HCT116 (cell line): ENCODE measurements at regions not wholly inside any gene's neighbourhood (a gene's known extent, or its start where the extent isn't known, plus 50 kb on each side); places are given as distances from the start of the nearest gene placed in this dataset.

Experiments used
- ATAC-seq: fragments of 200-7000 bp; cut with Tn5 transposase; 2 replicates; pipeline ENCODE4 v1.9.1; 2020; ENCODE audit warnings: mild to moderate bottlenecking, moderate library complexity
- BruUV-seq: library from RNA; stranded (reverse); fragments of 400-500 nt; replicated peaks from 2 replicates; lab custom pipeline; 2021; lab: Mats Ljungman, UMichigan
- CTCF ChIA-PET: fragments of 300-600 bp; sonication (Branson Sonifier 250); formaldehyde crosslinking; loops from one replicate; lab custom pipeline; 2021; ENCODE audit warnings: antibody characterized with exemption; lab: Charles Lee
- POLR2A ChIA-PET: fragments of 300-600, 350-600 bp; sonication (Branson Sonifier 250); formaldehyde crosslinking; loops from one replicate; lab custom pipeline; 2021; ENCODE audit warnings: antibody characterized with exemption; lab: Charles Lee
- RAD21 ChIA-PET, 2 experiments: fragments of 300-600 bp; sonication (Branson Sonifier 250); formaldehyde crosslinking; loops; one replicate each; lab custom pipeline; 2023; ENCODE audit warnings: low total read pairs in 2 of 2; ENCODE audit not compliant: uncharacterized antibody in 2 of 2, unreplicated experiment in 2 of 2, low non-redundant PET in 1 of 2; lab: Charles Lee
- DNase-seq: peaks from one replicate; pipeline ENCODE4 v3.0.0-alpha.2; 2010; ENCODE audit warnings: low read depth, low spot score
- H2AFZ ChIP-seq: fragments of 200-600 bp; shearing (Covaris generic), sonication (generic); 2 replicates; pipeline ENCODE4 v1.6.1; 2017; ENCODE audit warnings: low read depth, mixed run types, mixed read lengths, antibody characterized with exemption, low read length; ENCODE audit not compliant: poor library complexity, severe bottlenecking
- H3K27ac ChIP-seq: 2 replicates; pipeline ENCODE4 v1.5.1; 2012; ENCODE audit warnings: low read depth, low read length
- H3K27me3 ChIP-seq: fragments of 200-600 bp; sonication (generic); 2 replicates; pipeline ENCODE4 v1.6.1; 2016; ENCODE audit warnings: mixed run types, low read length, mixed read lengths; ENCODE audit not compliant: insufficient read depth
- H3K36me3 ChIP-seq, 2 experiments: fragments of 200-500 bp in 1 of 2; fragments of 200-600 bp in 1 of 2; sonication (Bioruptor generic) in 1 of 2; sonication (generic) in 1 of 2; 2 replicates each; pipeline versions ENCODE4 v1.5.1 to v1.6.1; 2014 to 2016; ENCODE audit warnings: low read length in 2 of 2, inconsistent platforms in 1 of 2, mixed read lengths in 1 of 2, mixed run types in 1 of 2; ENCODE audit not compliant: insufficient read depth in 2 of 2, control insufficient read depth in 1 of 2
- H3K4me1 ChIP-seq, 2 experiments: fragments of 200-600 bp in 1 of 2; sonication (generic) in 1 of 2; 2 replicates each; pipeline versions ENCODE4 v1.5.1 to v1.6.1; 2012 to 2017; ENCODE audit warnings: low read length in 2 of 2, inconsistent platforms in 1 of 2, mild to moderate bottlenecking in 1 of 2, mixed read lengths in 1 of 2, mixed run types in 1 of 2, moderate library complexity in 1 of 2; ENCODE audit not compliant: insufficient read depth in 2 of 2, control insufficient read depth in 1 of 2
- H3K4me2 ChIP-seq: fragments of 200-600 bp; sonication (generic); 2 replicates; pipeline ENCODE4 v1.6.1; 2017; ENCODE audit warnings: mixed run types, low read length, mixed read lengths
- H3K4me3 ChIP-seq, 2 experiments: fragments of 200-600 bp in 1 of 2; sonication (generic) in 1 of 2; replicated peaks in 1 of 2; 2 replicates each; pipeline ENCODE4 v1.5.1; 2011 to 2016; ENCODE audit warnings: low read length in 2 of 2, control low read depth in 1 of 2, low read depth in 1 of 2, mild to moderate bottlenecking in 1 of 2, mixed read lengths in 1 of 2, mixed run types in 1 of 2
- H3K79me2 ChIP-seq: fragments of 200-600 bp; sonication (generic); 2 replicates; pipeline ENCODE4 v1.6.1; 2017; ENCODE audit warnings: mild to moderate bottlenecking, mixed run types, low read length, moderate library complexity, mixed read lengths; ENCODE audit not compliant: insufficient read depth
- H3K9ac ChIP-seq: fragments of 200-600 bp; sonication (generic); 2 replicates; pipeline ENCODE4 v1.6.1; 2016; ENCODE audit warnings: low read length, mixed read lengths
- H3K9me2 ChIP-seq: fragments of 200-600 bp; sonication (generic), shearing (Covaris generic); 2 replicates; pipeline ENCODE4 v1.6.1; 2017; ENCODE audit warnings: mixed run types, mild to moderate bottlenecking, moderate library complexity; ENCODE audit not compliant: insufficient read depth
- H3K9me3 ChIP-seq, 2 experiments: fragments of 200-500 bp in 1 of 2; fragments of 200-600 bp in 1 of 2; sonication (Bioruptor generic) in 1 of 2; sonication (generic) in 1 of 2; 2 replicates each; pipeline ENCODE4 v1.6.1; 2014 to 2017; ENCODE audit warnings: low read length in 2 of 2, mixed read lengths in 2 of 2, inconsistent platforms in 1 of 2, low read depth in 1 of 2, mild to moderate bottlenecking in 1 of 2, mixed run types in 1 of 2, moderate library complexity in 1 of 2; ENCODE audit not compliant: control insufficient read depth in 1 of 2, insufficient read depth in 1 of 2
- H4K20me1 ChIP-seq: fragments of 200-600 bp; sonication (generic), shearing (Covaris generic); 2 replicates; pipeline ENCODE4 v1.6.1; 2017; ENCODE audit warnings: mixed run types, mild to moderate bottlenecking, moderate library complexity; ENCODE audit not compliant: insufficient read depth
- CBX3 ChIP-seq: IDR thresholded peaks from 2 replicates; pipeline ENCODE4 v1.6.1; 2012; ENCODE audit warnings: low read depth
- CEBPB ChIP-seq: IDR thresholded peaks from 2 replicates; pipeline ENCODE4 v1.6.1; 2012; ENCODE audit warnings: low read depth
- CTCF ChIP-seq, 3 experiments: fragments of 200-600 bp in 1 of 3; sonication (generic) in 1 of 3; IDR thresholded peaks in 2 of 3; conservative IDR thresholded peaks in 1 of 3; 2 replicates each; pipeline ENCODE4 v1.5.1; 2012 to 2017; ENCODE audit warnings: low read depth in 2 of 3, low read length in 2 of 3, antibody characterized with exemption in 1 of 3, borderline replicate concordance in 1 of 3, control low read depth in 1 of 3, mild to moderate bottlenecking in 1 of 3, mixed read lengths in 1 of 3, mixed run types in 1 of 3, moderate library complexity in 1 of 3; ENCODE audit not compliant: insufficient read depth in 1 of 3
- EZH2 ChIP-seq: fragments of 200-600 bp; sonication (generic); IDR thresholded peaks from 2 replicates; pipeline ENCODE4 v1.6.1; 2017; ENCODE audit warnings: antibody characterized with exemption, mixed run types
- FOSL1 ChIP-seq: IDR thresholded peaks from 2 replicates; pipeline ENCODE4 v1.6.1; 2012; ENCODE audit warnings: low read depth
- JUND ChIP-seq: IDR thresholded peaks from 2 replicates; pipeline ENCODE4 v1.6.1; 2012
- MAX ChIP-seq: IDR thresholded peaks from 2 replicates; pipeline ENCODE4 v1.6.1; 2012
- POLR2A ChIP-seq: IDR thresholded peaks from 2 replicates; pipeline ENCODE4 v1.7.0; 2011; ENCODE audit warnings: borderline replicate concordance; ENCODE audit not compliant: insufficient read depth, insufficient read length; ENCODE audit errors: extremely low read depth
- POLR2AphosphoS5 ChIP-seq: IDR thresholded peaks from 2 replicates; pipeline ENCODE4 v1.6.1; 2011; ENCODE audit warnings: mild to moderate bottlenecking, low read depth, low read length, moderate library complexity
- RAD21 ChIP-seq: IDR thresholded peaks from 2 replicates; pipeline ENCODE4 v1.6.1; 2012; ENCODE audit warnings: low read depth, mild to moderate bottlenecking
- SIN3A ChIP-seq: IDR thresholded peaks from 2 replicates; pipeline ENCODE4 v1.6.1; 2012; ENCODE audit warnings: low read depth
- SRF ChIP-seq: IDR thresholded peaks from 2 replicates; pipeline ENCODE4 v1.6.1; 2012; ENCODE audit warnings: low read depth
- TCF7L2 ChIP-seq: IDR thresholded peaks from 2 replicates; pipeline ENCODE4 v1.7.0; 2011; ENCODE audit warnings: borderline replicate concordance, inconsistent platforms; ENCODE audit not compliant: insufficient read depth, insufficient read length; ENCODE audit errors: extremely low read depth
- ZFX ChIP-seq: fragments of 450-650 bp; IDR thresholded peaks from 2 replicates; pipeline ENCODE4 v1.6.1; 2017
- intact Hi-C: fragments of 100-400 bp; cut with micrococcal nuclease; formaldehyde crosslinking; loops from 2 replicates; pipeline ENCODE4 v1.10.0; 2022
- TF ChIP-seq, protein P1 (sequence below): IDR thresholded peaks from 2 replicates; pipeline ENCODE4 v1.6.1; 2011; ENCODE audit warnings: mild to moderate bottlenecking, low read length, moderate library complexity; ENCODE audit not compliant: insufficient replicate concordance; ENCODE audit errors: extremely low read depth
- TF ChIP-seq, protein P2 (sequence below): IDR thresholded peaks from 2 replicates; pipeline ENCODE4 v1.6.1; 2012
- TF ChIP-seq, protein P3 (sequence below): IDR thresholded peaks from 2 replicates; pipeline ENCODE4 v1.6.1; 2012; ENCODE audit warnings: low read depth

GRCh38 chr4:85050736-85051135, 84.2 kb upstream of the WDFY3 start:
- Histone ChIP-seq H3K4me1 (no peaks in the 10 kb centered on the region), H3K9ac (no peak overlapping the region), H3K4me3 (no peak overlapping the region), H3K27ac (no peak overlapping the region), H3K4me2 (no peak overlapping the region), H2AFZ (no peak overlapping the region), H3K36me3 (no peaks in the 10 kb centered on the region), H3K27me3 (no peaks in the 10 kb centered on the region)
- BruUV-seq = no TSS peak
- ChIA-PET CTCF (interaction anchor here (0.7 kb wide), 1 partner anchor 34 kb away, joined by 3 read pairs; no protein-coding TSS in a partner anchor), POLR2A (no interaction called here)
- no peak for DNase-seq
- TF ChIP-seq POLR2AphosphoS5 (no peak), SIN3A (no peak), CEBPB (no peak), TCF7L2 (no peak), RAD21 (no peak), CTCF (IDR thresholded peaks at IDR 0.05 in 2 of 3, conservative IDR thresholded peaks at IDR 0.05 in 1 of 3; ENCODE audit: borderline replicate concordance in 1 of 3, insufficient read depth in 1 of 3, low read depth in 2 of 3, low read length in 2 of 3) (no peak), MAX (no peak), SRF (no peak), JUND (no peak), EZH2 (no peak), ZFX (no peak), FOSL1 (no peak), CBX3 (no peak), POLR2A (no peak)
- TF ChIP-seq, protein P1, sequence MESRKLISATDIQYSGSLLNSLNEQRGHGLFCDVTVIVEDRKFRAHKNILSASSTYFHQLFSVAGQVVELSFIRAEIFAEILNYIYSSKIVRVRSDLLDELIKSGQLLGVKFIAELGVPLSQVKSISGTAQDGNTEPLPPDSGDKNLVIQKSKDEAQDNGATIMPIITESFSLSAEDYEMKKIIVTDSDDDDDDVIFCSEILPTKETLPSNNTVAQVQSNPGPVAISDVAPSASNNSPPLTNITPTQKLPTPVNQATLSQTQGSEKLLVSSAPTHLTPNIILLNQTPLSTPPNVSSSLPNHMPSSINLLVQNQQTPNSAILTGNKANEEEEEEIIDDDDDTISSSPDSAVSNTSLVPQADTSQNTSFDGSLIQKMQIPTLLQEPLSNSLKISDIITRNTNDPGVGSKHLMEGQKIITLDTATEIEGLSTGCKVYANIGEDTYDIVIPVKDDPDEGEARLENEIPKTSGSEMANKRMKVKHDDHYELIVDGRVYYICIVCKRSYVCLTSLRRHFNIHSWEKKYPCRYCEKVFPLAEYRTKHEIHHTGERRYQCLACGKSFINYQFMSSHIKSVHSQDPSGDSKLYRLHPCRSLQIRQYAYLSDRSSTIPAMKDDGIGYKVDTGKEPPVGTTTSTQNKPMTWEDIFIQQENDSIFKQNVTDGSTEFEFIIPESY = no peak
- TF ChIP-seq, protein P2, sequence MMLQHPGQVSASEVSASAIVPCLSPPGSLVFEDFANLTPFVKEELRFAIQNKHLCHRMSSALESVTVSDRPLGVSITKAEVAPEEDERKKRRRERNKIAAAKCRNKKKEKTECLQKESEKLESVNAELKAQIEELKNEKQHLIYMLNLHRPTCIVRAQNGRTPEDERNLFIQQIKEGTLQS = no peak
- TF ChIP-seq, protein P3, sequence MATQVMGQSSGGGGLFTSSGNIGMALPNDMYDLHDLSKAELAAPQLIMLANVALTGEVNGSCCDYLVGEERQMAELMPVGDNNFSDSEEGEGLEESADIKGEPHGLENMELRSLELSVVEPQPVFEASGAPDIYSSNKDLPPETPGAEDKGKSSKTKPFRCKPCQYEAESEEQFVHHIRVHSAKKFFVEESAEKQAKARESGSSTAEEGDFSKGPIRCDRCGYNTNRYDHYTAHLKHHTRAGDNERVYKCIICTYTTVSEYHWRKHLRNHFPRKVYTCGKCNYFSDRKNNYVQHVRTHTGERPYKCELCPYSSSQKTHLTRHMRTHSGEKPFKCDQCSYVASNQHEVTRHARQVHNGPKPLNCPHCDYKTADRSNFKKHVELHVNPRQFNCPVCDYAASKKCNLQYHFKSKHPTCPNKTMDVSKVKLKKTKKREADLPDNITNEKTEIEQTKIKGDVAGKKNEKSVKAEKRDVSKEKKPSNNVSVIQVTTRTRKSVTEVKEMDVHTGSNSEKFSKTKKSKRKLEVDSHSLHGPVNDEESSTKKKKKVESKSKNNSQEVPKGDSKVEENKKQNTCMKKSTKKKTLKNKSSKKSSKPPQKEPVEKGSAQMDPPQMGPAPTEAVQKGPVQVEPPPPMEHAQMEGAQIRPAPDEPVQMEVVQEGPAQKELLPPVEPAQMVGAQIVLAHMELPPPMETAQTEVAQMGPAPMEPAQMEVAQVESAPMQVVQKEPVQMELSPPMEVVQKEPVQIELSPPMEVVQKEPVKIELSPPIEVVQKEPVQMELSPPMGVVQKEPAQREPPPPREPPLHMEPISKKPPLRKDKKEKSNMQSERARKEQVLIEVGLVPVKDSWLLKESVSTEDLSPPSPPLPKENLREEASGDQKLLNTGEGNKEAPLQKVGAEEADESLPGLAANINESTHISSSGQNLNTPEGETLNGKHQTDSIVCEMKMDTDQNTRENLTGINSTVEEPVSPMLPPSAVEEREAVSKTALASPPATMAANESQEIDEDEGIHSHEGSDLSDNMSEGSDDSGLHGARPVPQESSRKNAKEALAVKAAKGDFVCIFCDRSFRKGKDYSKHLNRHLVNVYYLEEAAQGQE = no peak
- TF ChIP-seq, all 23 proteins: peak for 0
- H4K20me1 ChIP-seq = no peaks in the 10 kb centered on the region
- no peaks in the 10 kb centered on the region for H3K79me2 ChIP-seq
- 0 out of 2 replicates have a peak, but pooled peaks cover 2% of the 10 kb centered on the region for H3K9me2 ChIP-seq
- no peak for ATAC-seq
- H3K9me3 ChIP-seq = no peaks in the 10 kb centered on the region
- intact Hi-C loops = no loop called here
- RAD21 ChIA-PET = no interaction called here
